ENCODE measurements at regions not wholly inside any gene's neighbourhood (a gene's known extent, or its start where the extent isn't known, plus 50 kb on each side); places are given as distances from the start of the nearest gene placed in this dataset.

- TF ChIP-seq, protein P1, sequence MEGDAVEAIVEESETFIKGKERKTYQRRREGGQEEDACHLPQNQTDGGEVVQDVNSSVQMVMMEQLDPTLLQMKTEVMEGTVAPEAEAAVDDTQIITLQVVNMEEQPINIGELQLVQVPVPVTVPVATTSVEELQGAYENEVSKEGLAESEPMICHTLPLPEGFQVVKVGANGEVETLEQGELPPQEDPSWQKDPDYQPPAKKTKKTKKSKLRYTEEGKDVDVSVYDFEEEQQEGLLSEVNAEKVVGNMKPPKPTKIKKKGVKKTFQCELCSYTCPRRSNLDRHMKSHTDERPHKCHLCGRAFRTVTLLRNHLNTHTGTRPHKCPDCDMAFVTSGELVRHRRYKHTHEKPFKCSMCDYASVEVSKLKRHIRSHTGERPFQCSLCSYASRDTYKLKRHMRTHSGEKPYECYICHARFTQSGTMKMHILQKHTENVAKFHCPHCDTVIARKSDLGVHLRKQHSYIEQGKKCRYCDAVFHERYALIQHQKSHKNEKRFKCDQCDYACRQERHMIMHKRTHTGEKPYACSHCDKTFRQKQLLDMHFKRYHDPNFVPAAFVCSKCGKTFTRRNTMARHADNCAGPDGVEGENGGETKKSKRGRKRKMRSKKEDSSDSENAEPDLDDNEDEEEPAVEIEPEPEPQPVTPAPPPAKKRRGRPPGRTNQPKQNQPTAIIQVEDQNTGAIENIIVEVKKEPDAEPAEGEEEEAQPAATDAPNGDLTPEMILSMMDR (IDR thresholded peaks at IDR 0.05): no peak
- no peak for TF ChIP-seq POLR2A (IDR thresholded peaks at IDR 0.05)
These were observed 66.0 kb downstream of the TTC32 start for GRCh38 chr2:19835781-19836281.
